Naive thymus-derived CD8-positive, alpha-beta T cell (primary cell): ENCODE measurements at regions not wholly inside any gene's neighbourhood (a gene's known extent, or its start where the extent isn't known, plus 50 kb on each side); places are given as distances from the start of the nearest gene placed in this dataset.
"Not testable (repeated sequence)": the region's sequence is repeated elsewhere in the genome, so short reads cannot be mapped to it uniquely, and the experiment has no call there.

Experiments used
- ATAC-seq, 2 donors: fragments of 150-1000 bp; cut with Tn5 transposase in 1 of 2; sonication (Bioruptor Pico), chemical (Tn5 transposase) in 1 of 2; 1 replicate in 1 of 2; 2 replicates in 1 of 2; pipeline ENCODE4 v1.10.0; 2021; ENCODE audit warnings: mild to moderate bottlenecking in 2 of 2, moderate library complexity in 2 of 2
- POLR2A ChIA-PET: fragments of 350-600 bp; sonication (Branson Sonifier 250); formaldehyde crosslinking; loops from one replicate; lab custom pipeline; 2021; ENCODE audit warnings: antibody characterized with exemption; lab: Charles Lee
- DNase-seq, 10 donors: peaks; one replicate each; pipeline versions ENCODE4 v3.0.0 to v3.0.0-alpha.2; 2020 to 2022
- H3K27ac Mint-ChIP-seq, 10 donors: one replicate each; pipeline ENCODE4 v1.8.0; 2020 to 2022; ENCODE audit warnings: mild to moderate bottlenecking in 10 of 10, mixed read lengths in 10 of 10, moderate library complexity in 4 of 10, inconsistent platforms in 1 of 10
- H3K27me3 Mint-ChIP-seq, 5 donors: one replicate each; pipeline ENCODE4 v1.8.0; 2021 to 2022; ENCODE audit warnings: mixed read lengths in 5 of 5
- H3K36me3 Mint-ChIP-seq, 3 donors: one replicate each; pipeline ENCODE4 v1.8.0; 2020 to 2022; ENCODE audit warnings: mixed read lengths in 3 of 3, mild to moderate bottlenecking in 2 of 3, inconsistent platforms in 1 of 3
- H3K4me1 Mint-ChIP-seq, 4 donors: one replicate each; pipeline ENCODE4 v1.8.0; 2021 to 2022; ENCODE audit warnings: mixed read lengths in 4 of 4
- H3K4me3 Mint-ChIP-seq, 10 donors: one replicate each; pipeline ENCODE4 v1.8.0; 2020 to 2022; ENCODE audit warnings: mild to moderate bottlenecking in 10 of 10, mixed read lengths in 10 of 10, moderate library complexity in 6 of 10, inconsistent platforms in 1 of 10
- H3K9me3 Mint-ChIP-seq, 9 donors: one replicate each; pipeline ENCODE4 v1.8.0; 2020 to 2022; ENCODE audit warnings: mixed read lengths in 9 of 9, mild to moderate bottlenecking in 3 of 9, inconsistent platforms in 1 of 9, moderate library complexity in 1 of 9

DNA sequence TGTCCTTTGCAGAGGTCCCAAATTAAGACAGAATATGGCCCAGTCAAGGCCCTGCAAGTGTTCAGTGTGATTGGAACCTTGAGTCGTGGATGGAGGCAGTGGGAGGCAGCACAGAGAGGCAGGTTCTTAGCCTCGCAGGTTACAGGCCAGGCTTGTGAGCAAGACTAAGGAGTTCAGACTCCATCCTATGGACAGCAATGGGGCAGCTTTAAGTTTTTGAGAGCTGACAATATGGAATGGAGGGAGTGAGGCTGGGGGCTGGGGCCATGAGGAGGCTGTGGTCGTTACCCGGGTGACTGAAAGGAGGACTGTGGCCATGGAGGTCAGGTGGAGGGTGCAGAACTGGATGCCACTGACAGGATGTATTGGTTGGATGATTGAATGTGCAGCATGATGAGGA is 74.1 kb upstream of the PRR23C start:
- H3K4me1 Mint-ChIP-seq, result peaks cover 0 to 1% (median 0%) of the 10 kb centered on the region in 4 donors
- H3K27ac Mint-ChIP-seq, result no peak overlapping the region
- DNase-seq, result no peak
- no peaks in the 10 kb centered on the region for H3K9me3 Mint-ChIP-seq
- peaks cover 0 to 1% (median 0%) of the 10 kb centered on the region in 5 donors for H3K27me3 Mint-ChIP-seq
- POLR2A ChIA-PET, result no interaction called here
- no peak overlapping the region for H3K4me3 Mint-ChIP-seq
- H3K36me3 Mint-ChIP-seq, result no peaks in the 10 kb centered on the region
- no peak for ATAC-seq

DNA sequence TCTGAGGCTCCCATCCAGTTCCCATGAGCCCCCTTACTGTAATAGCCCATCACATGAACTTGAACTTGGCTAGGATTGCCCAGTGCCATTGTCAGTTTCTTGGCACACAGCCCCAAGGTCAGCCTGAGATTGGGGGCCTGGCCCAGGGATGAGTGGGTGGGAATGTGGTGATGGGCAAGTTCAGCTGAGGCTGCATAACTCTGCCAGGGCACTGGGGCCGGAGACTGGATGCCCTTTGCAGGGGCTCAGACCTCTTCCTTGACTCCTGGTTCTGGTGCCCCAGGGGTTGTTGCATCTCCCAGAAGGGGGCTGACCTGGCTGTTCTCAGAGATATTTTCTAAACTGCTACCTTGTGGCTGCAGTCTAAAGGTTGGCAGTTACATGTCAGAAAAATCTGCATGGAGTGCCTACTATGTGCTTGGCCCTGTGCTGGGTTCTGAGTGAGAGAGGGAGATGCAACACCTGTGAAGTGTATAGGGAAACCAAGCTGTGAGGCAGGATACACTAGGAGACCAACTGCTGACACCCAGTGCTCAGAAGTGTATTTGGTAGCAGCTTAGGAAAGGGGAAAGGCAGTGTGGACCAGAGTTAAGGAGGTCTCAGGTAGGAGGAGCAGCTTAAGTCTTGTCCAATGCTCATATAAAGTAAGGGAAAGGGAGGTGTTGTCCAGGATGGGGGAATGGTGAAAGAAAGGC is 74.8 kb upstream of the PRR23C start:
- H3K27me3 Mint-ChIP-seq, result no peaks in the 10 kb centered on the region
- H3K9me3 Mint-ChIP-seq, result no peaks in the 10 kb centered on the region
- POLR2A ChIA-PET, result no interaction called here
- no peaks in the 10 kb centered on the region for H3K36me3 Mint-ChIP-seq
- peaks cover 0 to 1% (median 0%) of the 10 kb centered on the region in 4 donors for H3K4me1 Mint-ChIP-seq
- H3K27ac Mint-ChIP-seq, result no peak overlapping the region
- DNase-seq (no peak), ATAC-seq (no peak)
- no peak overlapping the region for H3K4me3 Mint-ChIP-seq

DNA sequence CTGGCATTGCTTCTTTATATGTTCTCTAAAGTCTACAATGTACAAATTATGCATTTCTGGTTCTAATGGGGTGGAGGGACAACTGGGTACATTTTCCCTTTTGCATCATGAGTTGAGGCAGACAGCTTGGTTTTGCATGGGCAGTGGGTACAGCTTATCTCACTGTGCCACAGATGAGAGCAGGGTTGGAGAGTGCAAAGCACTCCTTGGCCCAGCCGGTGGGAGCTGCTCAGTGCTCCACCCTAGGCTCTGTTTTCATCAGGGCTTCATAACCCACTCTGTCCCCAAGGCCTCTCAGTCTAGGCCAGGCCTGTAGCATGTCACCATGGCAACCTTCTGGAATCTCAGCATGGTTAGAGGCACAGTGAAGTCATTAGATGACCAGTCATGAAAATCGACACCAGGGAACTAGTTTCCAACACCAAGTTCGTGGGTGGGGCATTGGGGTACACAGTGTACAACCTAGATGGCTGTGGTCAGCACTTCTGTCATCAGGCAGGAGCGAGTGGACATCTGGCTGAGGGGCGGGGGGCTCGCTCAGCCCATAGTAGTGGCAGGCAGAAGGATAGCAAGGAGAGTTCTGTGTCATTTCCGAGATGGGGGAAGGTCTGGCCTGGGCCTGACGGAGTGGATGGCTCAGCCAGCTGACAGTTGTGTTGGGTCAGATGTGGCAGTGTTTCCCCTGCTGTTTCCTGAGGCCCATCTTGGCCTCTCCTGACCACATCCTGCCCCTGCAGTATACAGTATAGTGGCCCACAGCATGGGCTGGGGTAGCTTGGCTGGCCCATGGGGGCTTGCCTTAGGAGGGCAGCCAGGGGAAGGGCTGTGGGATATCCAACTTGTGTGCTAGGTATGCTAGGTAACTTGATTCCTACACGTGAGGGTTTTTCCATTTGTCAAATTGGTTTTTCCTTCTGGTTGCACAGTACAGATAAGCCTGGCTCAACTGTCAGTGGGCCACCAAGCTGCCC is 75.7 kb upstream of the PRR23C start:
- POLR2A ChIA-PET, result no interaction called here

DNA sequence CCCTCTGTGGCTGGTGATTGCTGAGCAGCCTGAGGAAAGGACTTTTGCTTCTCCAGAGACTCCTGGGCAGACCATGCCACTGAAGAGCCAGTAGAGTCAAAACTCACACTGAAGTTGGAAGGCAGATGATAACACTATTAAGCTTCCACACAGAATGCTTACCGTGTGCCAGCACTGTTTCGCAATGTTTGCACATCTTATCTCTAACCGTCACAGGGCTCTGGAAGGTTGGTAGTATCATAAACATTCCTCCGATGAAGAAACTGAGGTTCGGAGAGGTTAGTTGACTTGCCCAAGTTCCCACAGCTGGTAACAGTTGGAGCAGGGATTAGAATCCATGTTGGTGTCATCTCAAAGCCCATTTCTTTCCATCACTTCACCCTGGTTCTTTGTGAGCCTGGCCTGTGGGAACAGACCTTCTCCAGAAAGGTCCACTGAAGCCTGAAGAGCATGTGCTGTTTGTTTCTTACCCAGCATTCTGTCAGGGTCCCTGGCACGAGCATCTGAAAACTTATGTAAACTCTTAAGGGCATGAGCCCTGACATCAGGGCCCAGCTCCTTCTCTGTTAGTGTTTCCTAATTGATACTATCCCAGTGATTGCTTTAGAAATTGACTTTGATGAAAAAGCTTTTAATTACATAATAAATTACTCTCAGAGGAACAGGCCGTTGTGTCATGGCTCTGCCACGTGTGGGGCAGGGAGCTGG is 77.0 kb upstream of the PRR23C start:
- Mint-ChIP-seq H3K9me3 (no peaks in the 10 kb centered on the region), H3K36me3 (no peaks in the 10 kb centered on the region), H3K4me1 (peaks cover 0 to 1% (median 0%) of the 10 kb centered on the region in 4 donors), H3K4me3 (no peak overlapping the region), H3K27me3 (no peaks in the 10 kb centered on the region), H3K27ac (no peak overlapping the region)
- no peak for DNase-seq
- POLR2A ChIA-PET, result no interaction called here
- no peak for ATAC-seq

More for the DNA sequence above, 75.7 kb upstream of the PRR23C start:
- H3K27me3 Mint-ChIP-seq, result no peaks in the 10 kb centered on the region
- H3K4me3 Mint-ChIP-seq, result no peak overlapping the region
- peaks cover 0 to 1% (median 0%) of the 10 kb centered on the region in 4 donors for H3K4me1 Mint-ChIP-seq
- H3K9me3 Mint-ChIP-seq, result no peaks in the 10 kb centered on the region
- no peak for DNase-seq
- no peak overlapping the region for H3K27ac Mint-ChIP-seq
- no peak for ATAC-seq
- no peaks in the 10 kb centered on the region for H3K36me3 Mint-ChIP-seq

DNA sequence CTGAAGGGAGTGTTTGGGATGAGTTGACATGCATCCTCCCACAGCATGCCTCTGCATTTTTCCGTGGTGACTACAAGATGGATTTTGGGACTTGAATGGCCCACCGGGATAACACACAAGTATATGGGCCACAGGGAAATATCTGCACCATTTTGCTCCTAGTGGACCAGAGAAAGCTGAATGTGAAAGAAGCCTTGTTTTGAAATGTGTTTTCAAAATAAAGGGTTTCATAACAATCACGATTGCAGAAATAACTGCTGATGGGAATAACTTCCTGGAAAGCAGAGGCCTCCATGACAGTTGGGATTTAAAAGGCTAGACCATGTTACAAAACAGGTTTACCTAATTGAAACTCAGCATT is 77.5 kb upstream of the PRR23C start:
- DNase-seq (no peak), ATAC-seq (no peak)
- no peak overlapping the region for H3K4me3 Mint-ChIP-seq
- H3K9me3 Mint-ChIP-seq, result no peaks in the 10 kb centered on the region
- POLR2A ChIA-PET, result no interaction called here
- H3K36me3 Mint-ChIP-seq, result no peaks in the 10 kb centered on the region
- H3K27me3 Mint-ChIP-seq, result no peaks in the 10 kb centered on the region
- no peak overlapping the region for H3K27ac Mint-ChIP-seq
- H3K4me1 Mint-ChIP-seq, result peaks cover 0 to 1% (median 0%) of the 10 kb centered on the region in 4 donors

DNA sequence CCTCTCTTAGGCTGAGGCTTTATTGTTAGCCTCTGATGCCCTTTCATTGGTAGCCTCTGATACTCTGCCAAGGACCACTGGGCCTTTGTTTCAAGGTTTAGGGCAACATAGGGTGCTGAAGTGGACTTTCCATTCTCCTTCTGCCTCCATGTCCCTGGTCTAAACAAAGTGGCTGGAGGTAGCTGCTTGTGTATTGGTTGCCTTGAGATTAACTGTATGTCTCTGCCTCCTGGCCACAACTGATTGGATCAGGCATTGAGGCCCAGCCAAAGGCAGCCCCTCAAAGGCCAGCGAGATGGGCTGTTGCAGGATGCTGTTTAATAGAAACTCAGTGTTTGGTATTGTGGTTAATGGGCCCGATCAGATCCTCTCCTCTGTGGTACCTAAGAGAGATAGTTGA is 77.9 kb upstream of the PRR23C start:
- DNase-seq, result no peak
- H3K9me3 Mint-ChIP-seq, result no peaks in the 10 kb centered on the region
- no peaks in the 10 kb centered on the region for H3K27me3 Mint-ChIP-seq
- POLR2A ChIA-PET, result no interaction called here
- H3K4me1 Mint-ChIP-seq, result no peaks in the 10 kb centered on the region
- no peaks in the 10 kb centered on the region for H3K36me3 Mint-ChIP-seq
- no peak for ATAC-seq
- no peak overlapping the region for H3K27ac Mint-ChIP-seq
- H3K4me3 Mint-ChIP-seq, result no peak overlapping the region

DNA sequence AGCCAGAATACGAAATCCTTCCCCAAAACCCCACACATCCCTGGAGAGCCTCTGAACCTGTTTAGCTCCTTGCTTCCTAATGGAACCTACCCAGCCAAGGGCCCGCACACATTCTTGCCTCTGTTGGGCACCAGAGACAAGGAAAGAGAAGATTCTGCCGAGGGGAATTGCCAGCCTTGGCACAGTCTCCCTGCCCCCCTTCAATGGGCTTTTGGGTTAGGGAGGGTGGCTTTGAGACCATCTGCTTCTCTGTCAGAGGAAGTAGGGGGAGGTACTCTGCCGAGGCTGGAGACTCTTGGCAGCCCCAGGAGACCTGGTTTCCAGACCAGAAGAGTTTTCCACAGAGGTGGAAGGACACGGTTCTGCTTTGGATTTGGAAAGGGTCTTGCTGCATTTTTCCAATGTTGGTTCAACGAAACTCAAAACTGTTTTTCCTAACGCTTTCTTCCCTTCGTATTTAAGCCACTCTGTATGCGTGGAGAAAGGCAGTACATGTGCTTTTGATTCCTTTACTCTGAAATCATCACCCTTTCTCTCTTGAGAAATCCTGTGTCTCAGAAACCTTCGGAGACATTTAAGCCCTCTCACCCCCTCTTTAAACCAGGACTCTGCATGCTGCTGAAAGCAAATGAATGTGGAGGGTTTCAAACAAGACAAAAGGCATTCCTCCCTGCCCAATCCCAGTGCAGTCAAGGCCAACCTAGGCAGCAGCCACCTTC is 78.8 kb upstream of the PRR23C start:
- DNase-seq, result no peak
- Mint-ChIP-seq H3K4me3 (no peak overlapping the region), H3K27me3 (peaks cover 0 to 2% (median under 1%) of the 10 kb centered on the region in 5 donors), H3K4me1 (no peaks in the 10 kb centered on the region), H3K36me3 (no peaks in the 10 kb centered on the region), H3K9me3 (no peaks in the 10 kb centered on the region), H3K27ac (no peak overlapping the region)
- no peak for ATAC-seq
- POLR2A ChIA-PET, result no interaction called here

DNA sequence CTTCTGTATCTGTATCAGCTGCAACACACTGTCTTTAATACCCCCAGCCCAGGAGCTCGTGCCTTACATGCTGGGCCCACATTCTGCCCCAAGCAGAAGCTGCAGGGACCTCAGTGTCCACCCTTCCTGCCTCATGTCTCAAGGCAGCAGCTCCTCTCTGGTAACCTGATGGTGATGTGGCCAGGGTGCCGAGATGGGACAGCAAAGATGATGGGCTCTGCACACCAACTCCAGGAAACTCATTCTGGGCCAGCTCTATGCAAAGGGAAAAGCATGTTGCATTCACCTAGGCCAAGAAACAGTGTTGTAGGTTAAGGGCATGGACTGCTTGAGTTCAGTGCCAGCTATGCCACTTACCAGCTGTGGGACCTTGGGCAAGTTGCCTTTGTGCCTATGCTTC is 79.5 kb upstream of the PRR23C start:
- H3K36me3 Mint-ChIP-seq, result no peaks in the 10 kb centered on the region
- DNase-seq, result no peak
- H3K27ac Mint-ChIP-seq, result no peak overlapping the region
- H3K27me3 Mint-ChIP-seq, result peaks cover 0 to 9% (median 3%) of the 10 kb centered on the region in 5 donors
- ATAC-seq, result no peak
- no peak overlapping the region for H3K4me3 Mint-ChIP-seq
- H3K4me1 Mint-ChIP-seq, result no peaks in the 10 kb centered on the region
- H3K9me3 Mint-ChIP-seq, result no peaks in the 10 kb centered on the region
- POLR2A ChIA-PET, result no interaction called here

DNA sequence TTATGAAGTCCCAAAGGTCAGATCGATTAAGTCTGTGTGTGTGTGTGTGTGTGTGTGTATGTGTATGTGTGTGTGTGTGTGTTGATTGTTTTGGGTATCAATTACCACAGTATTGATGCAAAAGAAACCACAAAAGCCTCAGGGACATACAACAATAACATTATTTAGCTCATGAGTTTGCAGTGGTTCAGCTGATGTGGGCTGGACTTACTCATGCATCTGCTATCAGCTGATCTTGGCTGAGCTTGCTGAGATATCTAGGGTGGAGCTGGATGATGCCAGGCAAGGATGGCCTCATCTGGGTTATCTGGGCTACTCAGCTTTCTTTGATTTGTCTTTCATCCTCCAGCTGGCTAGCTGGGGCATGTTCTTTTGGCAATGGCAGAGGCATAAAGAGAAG is 82.4 kb upstream of the PRR23C start:
- Mint-ChIP-seq H3K4me3 (no peak overlapping the region), H3K4me1 (no peaks in the 10 kb centered on the region), H3K9me3 (no peaks in the 10 kb centered on the region), H3K27ac (no peak overlapping the region), H3K27me3 (peaks cover 0 to 17% (median 3%) of the 10 kb centered on the region in 5 donors), H3K36me3 (no peaks in the 10 kb centered on the region)
- DNase-seq (no peak), ATAC-seq (no peak)
- POLR2A ChIA-PET, result no interaction called here

DNA sequence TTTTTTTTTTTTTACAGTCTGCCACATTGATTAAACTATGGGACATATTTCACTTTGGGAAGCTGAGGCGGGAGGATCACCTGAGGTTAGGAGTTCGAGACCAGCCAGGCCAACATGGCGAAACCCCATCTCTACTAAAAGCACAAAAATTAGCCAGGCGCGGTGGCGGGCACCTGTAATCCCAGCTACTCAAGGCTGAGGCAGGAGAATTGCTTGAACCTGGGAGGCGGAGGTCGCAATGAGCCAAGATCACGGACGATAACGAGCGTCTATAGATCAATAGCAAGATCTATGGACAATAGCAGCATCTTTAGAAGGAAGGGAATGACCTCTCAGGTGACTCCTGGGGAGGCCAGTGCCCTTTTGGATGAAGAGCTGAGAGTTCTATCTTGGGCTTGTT is 82.9 kb upstream of the PRR23C start:
- H3K36me3 Mint-ChIP-seq, H3K4me3 Mint-ChIP-seq, DNase-seq, ATAC-seq, POLR2A ChIA-PET, H3K27ac Mint-ChIP-seq, H3K4me1 Mint-ChIP-seq, H3K9me3 Mint-ChIP-seq: not testable (repeated sequence)
- peaks cover 0 to 21% (median 3%) of the 10 kb centered on the region in 5 donors for H3K27me3 Mint-ChIP-seq

DNA sequence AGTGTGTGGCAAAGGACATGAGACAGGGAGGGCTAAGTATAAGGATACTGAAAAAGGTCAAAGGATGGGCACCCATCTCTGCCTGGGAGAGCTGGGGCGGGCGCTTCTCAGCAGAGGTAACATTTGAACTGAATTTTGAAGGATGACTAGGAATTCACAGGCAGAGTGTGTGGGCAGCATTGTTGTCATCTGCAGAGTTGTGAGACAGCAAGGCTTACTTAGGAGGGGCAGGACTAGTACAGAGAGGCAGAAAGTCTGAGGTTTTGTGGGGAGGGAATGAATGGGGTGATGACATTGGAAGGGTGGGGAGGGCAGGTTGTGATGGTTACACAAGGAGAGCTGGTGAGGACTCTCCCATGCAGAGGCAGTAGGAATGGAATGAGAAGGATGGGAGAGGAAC is 84.1 kb upstream of the PRR23C start:
- no peak for ATAC-seq
- POLR2A ChIA-PET, result no interaction called here
- DNase-seq, result no peak
- H3K27me3 Mint-ChIP-seq, result peaks cover 0 to 21% (median 3%) of the 10 kb centered on the region in 5 donors
- no peak overlapping the region for H3K27ac Mint-ChIP-seq
- H3K4me3 Mint-ChIP-seq, result no peak overlapping the region
- no peaks in the 10 kb centered on the region for H3K9me3 Mint-ChIP-seq
- no peaks in the 10 kb centered on the region for H3K4me1 Mint-ChIP-seq
- no peaks in the 10 kb centered on the region for H3K36me3 Mint-ChIP-seq

DNA sequence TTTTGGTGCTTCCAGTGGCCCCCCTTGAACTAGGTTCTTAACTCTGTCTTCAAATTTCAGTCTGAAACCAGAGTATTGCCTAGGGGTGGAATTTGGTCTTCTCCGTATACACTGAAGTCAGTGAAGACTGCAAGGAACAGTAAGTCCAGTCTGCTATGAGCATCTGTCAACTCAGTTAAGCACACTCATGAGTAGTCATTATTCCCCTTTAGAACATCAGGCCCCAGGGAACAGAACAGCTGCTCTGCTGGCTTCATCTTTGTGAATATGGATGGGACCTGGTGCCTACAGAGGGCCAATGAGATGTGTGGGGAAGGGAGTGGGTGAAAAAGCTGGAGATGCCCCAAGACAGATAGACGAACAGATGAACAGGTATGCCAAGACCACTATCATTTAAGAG is 85.2 kb upstream of the PRR23C start:
- H3K4me3 Mint-ChIP-seq, result no peak overlapping the region
- H3K4me1 Mint-ChIP-seq, result no peaks in the 10 kb centered on the region
- no peak overlapping the region for H3K27ac Mint-ChIP-seq
- peaks cover 0 to 21% (median 3%) of the 10 kb centered on the region in 5 donors for H3K27me3 Mint-ChIP-seq
- DNase-seq (no peak), ATAC-seq (no peak)
- POLR2A ChIA-PET, result no interaction called here
- H3K9me3 Mint-ChIP-seq, result no peaks in the 10 kb centered on the region
- H3K36me3 Mint-ChIP-seq, result no peaks in the 10 kb centered on the region
